Transverse colon (tissue), 4 donors: ENCODE measurements at regions not wholly inside any gene's neighbourhood (a gene's known extent, or its start where the extent isn't known, plus 50 kb on each side); places are given as distances from the start of the nearest gene placed in this dataset.

ENCODE experiments used
- DNase-seq: peaks from one replicate; pipeline ENCODE4 v3.0.0-alpha.2; 2019
- H3K27ac ChIP-seq, 4 donors: fragments of 200-600 bp; sonication (generic); 2 replicates each; pipeline ENCODE4 v1.5.1; 2016 to 2018; ENCODE audit warnings: inconsistent platforms in 4 of 4
- H3K27me3 ChIP-seq: fragments of 200-600 bp; sonication (generic); 2 replicates; pipeline ENCODE4 v1.5.1; 2017; ENCODE audit warnings: inconsistent platforms
- H3K36me3 ChIP-seq, 4 donors: fragments of 200-600 bp; sonication (generic); 2 replicates each; pipeline ENCODE4 v1.5.1; 2017 to 2019; ENCODE audit warnings: inconsistent platforms in 4 of 4
- H3K4me1 ChIP-seq, 4 donors: fragments of 200-600 bp; sonication (generic); 2 replicates each; pipeline ENCODE4 v1.5.1; 2017 to 2020; ENCODE audit warnings: inconsistent platforms in 4 of 4
- H3K4me3 ChIP-seq, 4 donors: fragments of 200-600 bp; sonication (generic); 1 replicate in 1 of 4; 2 replicates in 3 of 4; pipeline versions ENCODE4 v1.5.1 to v1.6.1; 2017 to 2019; ENCODE audit warnings: inconsistent platforms in 4 of 4
- H3K9me3 ChIP-seq, 2 donors: fragments of 200-600 bp; sonication (generic); 2 replicates each; pipeline ENCODE4 v1.5.1; 2017 to 2019; ENCODE audit warnings: inconsistent platforms in 2 of 2
- EP300 ChIP-seq: sonication (generic); formaldehyde crosslinking; IDR thresholded peaks from one replicate; pipeline ENCODE4 v1.6.1; 2017; ENCODE audit warnings: antibody characterized with exemption, low read depth
- POLR2A ChIP-seq: fragments of 450-650 bp; IDR thresholded peaks from one replicate; pipeline ENCODE4 v1.6.1; 2016; ENCODE audit warnings: antibody characterized with exemption, mild to moderate bottlenecking, moderate library complexity
- POLR2AphosphoS5 ChIP-seq, 3 donors: sonication (generic); formaldehyde crosslinking; IDR thresholded peaks; one replicate each; pipeline ENCODE4 v1.6.1; 2016; ENCODE audit warnings: antibody characterized with exemption in 3 of 3
- WGBS, 2 donors: methylation state at CpG; one replicate each; pipeline ENCODE4 v1.1.5; 2018; ENCODE audit warnings: low coverage in 1 of 2; 5-methylcytosine and 5-hydroxymethylcytosine counted together
- in situ Hi-C, 4 donors: fragments of 200-750 bp; cut with MboI; loops; one replicate each; pipeline versions ENCODE4 v1.15.0 to v1.15.1; 2017; ENCODE audit warnings: low sequenced_read_pairs in 3 of 4, low pct_ligation_motif_present in 1 of 4, low pct_unique_long_range_greater_than_20kb in 1 of 4
- intact Hi-C: fragments of 100-400 bp; cut with DNase I; formaldehyde crosslinking; loops from one replicate; pipeline ENCODE4 v1.15.1; 2023; ENCODE audit warnings: low total_unique reads
- TF ChIP-seq, protein P1 (sequence below), 5 experiments: fragments of 200-600 bp in 3 of 5; fragments of 450-650 bp in 2 of 5; sonication (generic) in 3 of 5; IDR thresholded peaks; 1 replicate in 2 of 5; 2 replicates in 3 of 5; pipeline ENCODE4 v1.5.1; 2016 to 2017; ENCODE audit warnings: antibody characterized with exemption in 5 of 5, inconsistent platforms in 3 of 5, mild to moderate bottlenecking in 2 of 5, moderate library complexity in 1 of 5

GRCh38 chr10:111475720-111476119 is 398.9 kb downstream of the ADRA2A start:
- Histone ChIP-seq H3K36me3 (no peaks in the 10 kb centered on the region), H3K27me3 (no peaks in the 10 kb centered on the region), H3K9me3 (no peaks in the 10 kb centered on the region), H3K4me1 (no peaks in the 10 kb centered on the region), H3K4me3 (no peak overlapping the region), H3K27ac (no peak overlapping the region)
- in situ Hi-C loops (no loop called here), intact Hi-C loops (no loop called here)
- no peak for DNase-seq
- 56 to 77% methylated on average over 2 to 4 of the region's 4 CpGs for WGBS, 2 donors
- no peak for TF ChIP-seq POLR2A

- H3K4me3 ChIP-seq = no peak overlapping the region
- no peaks in the 10 kb centered on the region for H3K4me1 ChIP-seq
- DNase-seq = no peak
- H3K9me3 ChIP-seq = no peaks in the 10 kb centered on the region
- intact Hi-C loops (no loop called here), in situ Hi-C loops (no loop called here)
- no peaks in the 10 kb centered on the region for H3K36me3 ChIP-seq
- TF ChIP-seq, protein P1, sequence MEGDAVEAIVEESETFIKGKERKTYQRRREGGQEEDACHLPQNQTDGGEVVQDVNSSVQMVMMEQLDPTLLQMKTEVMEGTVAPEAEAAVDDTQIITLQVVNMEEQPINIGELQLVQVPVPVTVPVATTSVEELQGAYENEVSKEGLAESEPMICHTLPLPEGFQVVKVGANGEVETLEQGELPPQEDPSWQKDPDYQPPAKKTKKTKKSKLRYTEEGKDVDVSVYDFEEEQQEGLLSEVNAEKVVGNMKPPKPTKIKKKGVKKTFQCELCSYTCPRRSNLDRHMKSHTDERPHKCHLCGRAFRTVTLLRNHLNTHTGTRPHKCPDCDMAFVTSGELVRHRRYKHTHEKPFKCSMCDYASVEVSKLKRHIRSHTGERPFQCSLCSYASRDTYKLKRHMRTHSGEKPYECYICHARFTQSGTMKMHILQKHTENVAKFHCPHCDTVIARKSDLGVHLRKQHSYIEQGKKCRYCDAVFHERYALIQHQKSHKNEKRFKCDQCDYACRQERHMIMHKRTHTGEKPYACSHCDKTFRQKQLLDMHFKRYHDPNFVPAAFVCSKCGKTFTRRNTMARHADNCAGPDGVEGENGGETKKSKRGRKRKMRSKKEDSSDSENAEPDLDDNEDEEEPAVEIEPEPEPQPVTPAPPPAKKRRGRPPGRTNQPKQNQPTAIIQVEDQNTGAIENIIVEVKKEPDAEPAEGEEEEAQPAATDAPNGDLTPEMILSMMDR (IDR thresholded peaks at IDR 0.05) = no peak
- TF ChIP-seq POLR2AphosphoS5 (IDR thresholded peaks at IDR 0.05) = no peak
- no peak overlapping the region for H3K27ac ChIP-seq
- WGBS, 2 donors = 73 to 83% methylated on average over 3 of the region's 3 CpGs
- H3K27me3 ChIP-seq = no peaks in the 10 kb centered on the region
Measured at GRCh38 chr10:111478651-111479050, 401.8 kb downstream of the ADRA2A start.

DNA sequence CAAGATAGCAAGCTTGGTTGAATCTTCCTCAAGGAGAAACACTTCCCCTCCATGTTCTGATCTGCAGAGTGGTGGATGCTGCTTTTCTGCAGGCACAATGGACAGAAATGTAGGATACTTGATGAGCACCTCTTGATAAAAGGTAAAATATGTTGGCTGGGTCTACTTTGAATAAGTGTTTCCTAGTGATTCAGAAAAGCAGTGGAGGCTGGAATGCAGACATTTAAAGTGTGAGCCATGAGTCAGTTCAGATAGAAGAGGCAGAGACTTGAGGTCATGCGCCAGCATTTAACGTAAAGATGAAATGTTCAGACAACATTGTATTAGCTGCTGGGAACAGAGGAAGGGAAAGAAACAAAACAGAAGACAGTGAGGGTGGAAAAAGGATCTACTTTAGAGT is 403.1 kb downstream of the ADRA2A start:
- Histone ChIP-seq H3K27ac (no peak overlapping the region), H3K4me1 (no peaks in the 10 kb centered on the region), H3K9me3 (no peaks in the 10 kb centered on the region), H3K27me3 (no peaks in the 10 kb centered on the region), H3K4me3 (no peak overlapping the region), H3K36me3 (no peaks in the 10 kb centered on the region)
- WGBS, 2 donors = 67 to 89% methylated on average over 2 of the region's 2 CpGs
- no peak for DNase-seq
- in situ Hi-C loops = no loop called here
- no peak for TF ChIP-seq POLR2AphosphoS5 (IDR thresholded peaks at IDR 0.05)
- TF ChIP-seq EP300 = no peak
- TF ChIP-seq POLR2A = no peak
- TF ChIP-seq, protein P1 (IDR thresholded peaks at IDR 0.05) = no peak
- intact Hi-C loops = no loop called here

GRCh38 chr10:111481261-111481826 is 404.5 kb downstream of the ADRA2A start:
- no peak for TF ChIP-seq EP300
- TF ChIP-seq, protein P1 (IDR thresholded peaks at IDR 0.05) = no peak
- no peak for TF ChIP-seq POLR2AphosphoS5 (IDR thresholded peaks at IDR 0.05)
- no peak for TF ChIP-seq POLR2A
- Histone ChIP-seq H3K9me3 (no peaks in the 10 kb centered on the region), H3K36me3 (no peaks in the 10 kb centered on the region), H3K4me3 (no peak overlapping the region), H3K4me1 (no peaks in the 10 kb centered on the region), H3K27me3 (no peaks in the 10 kb centered on the region), H3K27ac (no peak overlapping the region)
- in situ Hi-C loops (no loop called here), intact Hi-C loops (no loop called here)
- no peak for DNase-seq
- WGBS, 2 donors = 77% methylated on average over 5 of the region's 5 CpGs; no CpG with 5 or more reads in 1 of the 2 donors

DNA sequence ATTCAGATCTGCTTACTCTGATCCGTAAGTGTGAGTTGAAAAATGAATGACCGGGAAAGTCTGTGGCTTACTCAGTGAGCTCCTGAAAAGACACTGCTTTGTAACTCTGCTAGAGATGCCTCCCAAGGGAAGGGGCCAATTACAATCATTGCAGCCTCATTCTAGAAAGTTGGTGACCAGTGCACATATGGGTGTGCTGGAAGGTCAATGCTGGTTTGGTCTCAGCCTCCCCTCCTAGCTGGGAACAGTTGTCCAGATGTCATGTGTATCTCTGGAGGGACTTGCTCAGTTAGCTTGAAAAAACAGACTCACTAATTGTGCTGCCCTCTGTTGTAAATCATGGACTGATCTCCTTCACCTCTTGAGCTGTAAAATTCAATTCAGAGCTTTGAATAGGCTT is 405.0 kb downstream of the ADRA2A start:
- DNase-seq = no peak
- Histone ChIP-seq H3K36me3 (no peaks in the 10 kb centered on the region), H3K9me3 (no peaks in the 10 kb centered on the region), H3K27ac (no peak overlapping the region), H3K27me3 (no peaks in the 10 kb centered on the region), H3K4me3 (no peak overlapping the region), H3K4me1 (no peaks in the 10 kb centered on the region)
- in situ Hi-C loops = no loop called here
- WGBS, 2 donors = 89 to 100% methylated on average over 2 of the region's 2 CpGs
- intact Hi-C loops = no loop called here
- TF ChIP-seq POLR2A (no peak), POLR2AphosphoS5 (IDR thresholded peaks at IDR 0.05) (no peak), EP300 (no peak)
- TF ChIP-seq, protein P1 (IDR thresholded peaks at IDR 0.05) = no peak
